ENCODE measurements at regions not wholly inside any gene's neighbourhood (a gene's known extent, or its start where the extent isn't known, plus 50 kb on each side); places are given as distances from the start of the nearest gene placed in this dataset.

GRCh38 chr21:21688889-21689288, 690.7 kb downstream of the NCAM2 start:
- no peak overlapping the region for H3K4me3 Mint-ChIP-seq
- H2AFZ ChIP-seq (ENCODE audit: insufficient read depth, low read depth, low read length, poor library complexity, severe bottlenecking) = no peak overlapping the region
- TF ChIP-seq, protein P1, sequence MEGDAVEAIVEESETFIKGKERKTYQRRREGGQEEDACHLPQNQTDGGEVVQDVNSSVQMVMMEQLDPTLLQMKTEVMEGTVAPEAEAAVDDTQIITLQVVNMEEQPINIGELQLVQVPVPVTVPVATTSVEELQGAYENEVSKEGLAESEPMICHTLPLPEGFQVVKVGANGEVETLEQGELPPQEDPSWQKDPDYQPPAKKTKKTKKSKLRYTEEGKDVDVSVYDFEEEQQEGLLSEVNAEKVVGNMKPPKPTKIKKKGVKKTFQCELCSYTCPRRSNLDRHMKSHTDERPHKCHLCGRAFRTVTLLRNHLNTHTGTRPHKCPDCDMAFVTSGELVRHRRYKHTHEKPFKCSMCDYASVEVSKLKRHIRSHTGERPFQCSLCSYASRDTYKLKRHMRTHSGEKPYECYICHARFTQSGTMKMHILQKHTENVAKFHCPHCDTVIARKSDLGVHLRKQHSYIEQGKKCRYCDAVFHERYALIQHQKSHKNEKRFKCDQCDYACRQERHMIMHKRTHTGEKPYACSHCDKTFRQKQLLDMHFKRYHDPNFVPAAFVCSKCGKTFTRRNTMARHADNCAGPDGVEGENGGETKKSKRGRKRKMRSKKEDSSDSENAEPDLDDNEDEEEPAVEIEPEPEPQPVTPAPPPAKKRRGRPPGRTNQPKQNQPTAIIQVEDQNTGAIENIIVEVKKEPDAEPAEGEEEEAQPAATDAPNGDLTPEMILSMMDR (IDR thresholded peaks at IDR 0.05) = no peak
- H3K36me3 ChIP-seq (replicated peaks in 1 of 2; ENCODE audit: control insufficient read depth in 1 of 2, insufficient read depth in 2 of 2, low read length in 2 of 2) = no peaks in the 10 kb centered on the region
- no peaks in the 10 kb centered on the region for H3K79me2 ChIP-seq (ENCODE audit: insufficient read depth, low read length)
- no peaks in the 10 kb centered on the region for H3K4me1 ChIP-seq (ENCODE audit: control insufficient read depth in 1 of 2, insufficient read depth in 2 of 2, low read length in 2 of 2)
- H3K4me3 ChIP-seq (replicated peaks in 1 of 3; ENCODE audit: low read depth in 2 of 3, low read length in 3 of 3) = no peak overlapping the region
- no peak overlapping the region for H3K9ac ChIP-seq (ENCODE audit: insufficient read depth, low read length, poor library complexity, severe bottlenecking)
- no peak overlapping the region for H3K4me2 ChIP-seq (replicated peaks; ENCODE audit: extremely low read depth, low read length, poor library complexity, severe bottlenecking)
- no peaks in the 10 kb centered on the region for H4K20me1 ChIP-seq (ENCODE audit: insufficient read depth, low read length)
- 68% methylated on average over 5 of the region's 8 CpGs for WGBS (ENCODE audit: insufficient coverage)
- DNase-seq = no peak
- H3K27me3 ChIP-seq (ENCODE audit: control insufficient read depth in 2 of 2, insufficient read depth in 2 of 2, low read length in 2 of 2) = no peaks in the 10 kb centered on the region
- H3K27ac ChIP-seq (ENCODE audit: low read depth in 1 of 2, low read length in 2 of 2) = no peak overlapping the region
- H3K9me3 ChIP-seq (replicated peaks in 1 of 2; ENCODE audit: control insufficient read depth in 1 of 2, insufficient read depth in 1 of 2, low read length in 2 of 2) = peaks cover 0 to 3% of the 10 kb centered on the region in 2 donors
- H3K4me1 Mint-ChIP-seq = no peaks in the 10 kb centered on the region
- intact Hi-C loops (cut with micrococcal nuclease) = no loop called here
- peak overlapping the region in 1 of 7 donors; percentile 0 for H3K27ac Mint-ChIP-seq
- H3K36me3 Mint-ChIP-seq = no peaks in the 10 kb centered on the region
- H3K9me3 Mint-ChIP-seq = peaks cover 0 to 2% (median 0%) of the 10 kb centered on the region in 7 donors
- H3K27me3 Mint-ChIP-seq (ENCODE audit: low read depth in 3 of 3) = no peaks in the 10 kb centered on the region

DNA sequence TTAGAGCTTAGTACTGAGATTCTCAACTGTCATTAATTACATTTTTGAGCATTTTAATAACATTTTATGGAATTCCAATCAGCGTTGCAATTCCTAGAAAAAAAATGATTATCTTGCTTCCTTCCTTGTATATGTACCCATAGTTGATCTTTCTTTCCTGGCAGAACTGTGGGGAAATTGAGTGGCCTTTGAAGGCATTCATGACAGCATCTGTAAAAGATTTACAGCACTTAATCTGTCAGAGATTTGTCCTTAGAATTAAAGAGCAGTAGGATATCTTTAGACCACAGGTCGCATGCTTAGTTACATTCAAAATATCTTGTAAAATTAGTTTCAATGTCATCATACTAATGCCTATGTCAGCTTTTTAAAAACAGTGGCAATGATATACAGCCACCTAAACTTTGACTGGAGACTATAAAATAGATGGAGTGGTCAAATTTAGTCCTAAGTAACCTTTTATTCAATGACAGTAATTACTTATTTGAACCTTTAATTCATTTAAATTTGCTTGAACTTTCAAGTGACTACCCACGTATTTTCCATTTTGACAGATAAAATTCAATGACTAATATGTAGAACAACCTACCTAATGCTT, 692.0 kb downstream of the NCAM2 start:
- Histone ChIP-seq H3K9me3 (replicated peaks in 1 of 2; ENCODE audit: control insufficient read depth in 1 of 2, insufficient read depth in 1 of 2, low read length in 2 of 2) (peaks cover 0 to 3% of the 10 kb centered on the region in 2 donors), H3K27ac (ENCODE audit: low read depth in 1 of 2, low read length in 2 of 2) (no peak overlapping the region), H2AFZ (ENCODE audit: insufficient read depth, low read depth, low read length, poor library complexity, severe bottlenecking) (no peak overlapping the region), H3K4me2 (replicated peaks; ENCODE audit: extremely low read depth, low read length, poor library complexity, severe bottlenecking) (no peak overlapping the region), H3K4me3 (replicated peaks in 1 of 3; ENCODE audit: low read depth in 2 of 3, low read length in 3 of 3) (no peak overlapping the region), H3K79me2 (ENCODE audit: insufficient read depth, low read length) (no peaks in the 10 kb centered on the region), H3K27me3 (ENCODE audit: control insufficient read depth in 2 of 2, insufficient read depth in 2 of 2, low read length in 2 of 2) (no peaks in the 10 kb centered on the region), H3K4me1 (ENCODE audit: control insufficient read depth in 1 of 2, insufficient read depth in 2 of 2, low read length in 2 of 2) (no peaks in the 10 kb centered on the region), H3K9ac (ENCODE audit: insufficient read depth, low read length, poor library complexity, severe bottlenecking) (no peak overlapping the region), H4K20me1 (ENCODE audit: insufficient read depth, low read length) (no peaks in the 10 kb centered on the region), H3K36me3 (replicated peaks in 1 of 2; ENCODE audit: control insufficient read depth in 1 of 2, insufficient read depth in 2 of 2, low read length in 2 of 2) (no peaks in the 10 kb centered on the region)
- intact Hi-C loops (cut with micrococcal nuclease) = no loop called here
- Mint-ChIP-seq H3K4me1 (no peaks in the 10 kb centered on the region), H3K9me3 (peaks cover 0 to 3% (median 0%) of the 10 kb centered on the region in 7 donors), H3K36me3 (no peaks in the 10 kb centered on the region), H3K27me3 (ENCODE audit: low read depth in 3 of 3) (no peaks in the 10 kb centered on the region), H3K27ac (no peak overlapping the region), H3K4me3 (no peak overlapping the region)
- no CpG with 5 or more reads among the region's 3 CpGs for WGBS (ENCODE audit: insufficient coverage)
- DNase-seq = no peak
- TF ChIP-seq, protein P1 (IDR thresholded peaks at IDR 0.05) = no peak
